Middle frontal gyrus (tissue), 1 donor: ENCODE measurements at regions not wholly inside any gene's neighbourhood (a gene's known extent, or its start where the extent isn't known, plus 50 kb on each side); places are given as distances from the start of the nearest gene placed in this dataset.

Experiments used
- DNase-seq: peaks from one replicate; pipeline ENCODE4 v3.0.0-alpha.2; 2015; ENCODE audit warnings: low spot score; ENCODE audit errors: extremely low spot score

GRCh38 chr7:38070718-38071117 lies 107.3 kb upstream of the STARD3NL start:
- DNase-seq = no peak

GRCh38 chr7:38086857-38087256 lies 91.2 kb upstream of the STARD3NL start:
- no peak for DNase-seq

GRCh38 chr7:38102507-38102906 lies 75.5 kb upstream of the STARD3NL start:
- no peak for DNase-seq

- DNase-seq = peak; percentile 10
Measured at GRCh38 chr7:38105874-38106483, 72.1 kb upstream of the STARD3NL start.

- peak; percentile 35 for DNase-seq
Measured at GRCh38 chr7:38107486-38107893, 70.6 kb upstream of the STARD3NL start.

GRCh38 chr7:38112075-38112474 lies 66.0 kb upstream of the STARD3NL start:
- DNase-seq = no peak

- DNase-seq = no peak
Measured at GRCh38 chr7:38120076-38120475, 58.0 kb upstream of the STARD3NL start.

GRCh38 chr7:38122501-38122900 lies 55.5 kb upstream of the STARD3NL start:
- DNase-seq = no peak

- no peak for DNase-seq
Measured at GRCh38 chr7:38123494-38123893, 54.6 kb upstream of the STARD3NL start.

- no peak for DNase-seq
Measured at GRCh38 chr7:38127216-38128207, 50.5 kb upstream of the STARD3NL start.
